ENCODE measurements at regions not wholly inside any gene's neighbourhood (a gene's known extent, or its start where the extent isn't known, plus 50 kb on each side); places are given as distances from the start of the nearest gene placed in this dataset.

DNA sequence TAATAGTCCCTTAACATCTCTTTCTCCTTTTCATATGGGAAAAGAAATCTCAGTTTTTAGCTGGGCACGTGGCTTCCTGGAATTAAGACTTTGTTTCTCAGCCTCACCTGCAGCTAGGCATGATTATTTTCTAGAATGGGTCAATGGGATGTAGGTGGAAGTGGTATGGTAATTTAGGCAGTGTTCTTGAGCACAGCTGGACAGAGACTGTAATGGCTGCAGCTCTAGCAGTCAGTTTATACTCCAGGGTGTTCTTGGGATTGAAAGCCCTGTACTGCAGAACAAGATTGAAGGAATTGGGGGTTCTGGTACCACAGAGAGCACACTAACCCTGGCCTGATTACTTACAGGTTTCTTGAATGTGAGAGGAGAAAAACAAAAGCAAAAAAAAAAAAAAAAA is 455.9 kb upstream of the ZNF608 start:
- DNase-seq = no peak

DNA sequence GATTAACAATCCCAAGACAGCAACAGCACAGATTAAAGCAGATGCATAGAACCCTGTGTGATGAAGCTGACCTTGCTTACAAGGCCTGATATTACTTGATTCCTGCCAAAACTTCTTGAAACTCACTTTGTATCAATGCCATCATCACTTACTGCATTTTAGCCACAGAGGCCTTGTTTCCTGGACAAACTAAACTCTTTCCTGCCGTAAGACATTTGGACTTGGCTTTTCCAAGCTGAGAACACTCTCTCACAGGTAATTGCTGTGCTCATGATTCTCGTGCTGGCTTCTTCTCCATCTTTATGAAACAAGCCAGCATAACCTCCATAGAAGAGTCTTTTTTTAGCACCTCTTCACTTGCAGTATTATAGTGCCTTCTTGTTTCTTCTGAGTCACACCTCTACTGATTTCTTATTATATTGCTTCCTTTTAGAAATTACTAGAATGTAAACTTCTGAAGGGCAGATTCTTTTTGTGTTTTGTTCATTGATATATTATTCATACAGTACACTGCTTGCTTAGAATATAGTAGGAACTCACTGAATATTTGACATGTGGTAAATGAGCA is 456.5 kb upstream of the ZNF608 start:
- no peak for DNase-seq

DNA sequence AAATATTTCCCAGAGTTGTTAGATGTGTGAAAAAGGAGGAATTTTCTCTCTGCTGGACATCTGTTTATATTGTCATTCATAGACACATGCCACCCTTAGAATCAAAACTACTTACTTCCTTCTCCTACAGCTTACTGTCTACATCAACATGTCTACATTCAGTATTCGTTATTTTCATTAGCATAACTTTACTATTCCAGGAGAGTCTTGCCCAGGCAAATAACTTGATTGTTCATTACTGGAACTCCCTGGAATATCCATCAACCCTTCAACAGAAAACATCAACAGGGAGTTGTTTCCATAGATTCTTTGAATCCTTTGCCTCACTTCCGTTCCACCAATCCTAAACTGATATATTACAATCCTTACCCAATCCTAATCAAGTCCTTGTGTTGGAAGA is 457.5 kb upstream of the ZNF608 start:
- no peak for DNase-seq

DNA sequence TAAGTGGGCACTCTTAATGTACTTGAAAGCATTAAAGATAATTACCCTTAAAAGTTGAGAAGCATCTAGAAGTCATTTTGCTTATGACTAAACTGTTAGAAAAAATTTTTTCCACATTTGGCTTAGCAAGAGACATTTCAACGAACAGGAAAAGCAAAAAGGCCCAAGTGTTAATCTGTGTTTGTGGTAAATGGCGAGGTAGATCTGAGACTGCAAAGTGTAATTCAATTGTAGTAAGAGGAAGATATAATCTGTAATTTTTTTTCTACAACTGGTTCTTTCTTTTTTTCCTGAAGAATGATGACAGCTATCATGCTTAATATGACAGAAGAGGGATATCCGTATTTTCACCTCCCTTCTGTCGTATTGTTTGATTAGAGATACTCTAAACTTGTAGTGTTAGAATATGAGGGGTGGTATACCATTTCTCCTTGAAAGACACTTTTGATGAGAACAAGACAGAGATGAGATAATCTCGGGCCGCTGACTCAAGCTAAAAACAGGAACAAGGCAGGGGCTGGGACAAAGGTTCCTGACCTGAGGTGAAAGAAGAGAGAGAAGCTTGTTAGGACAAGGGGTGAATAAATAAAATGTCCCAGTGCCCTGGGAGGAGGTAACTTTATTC is 459.3 kb upstream of the ZNF608 start:
- DNase-seq = no peak

DNA sequence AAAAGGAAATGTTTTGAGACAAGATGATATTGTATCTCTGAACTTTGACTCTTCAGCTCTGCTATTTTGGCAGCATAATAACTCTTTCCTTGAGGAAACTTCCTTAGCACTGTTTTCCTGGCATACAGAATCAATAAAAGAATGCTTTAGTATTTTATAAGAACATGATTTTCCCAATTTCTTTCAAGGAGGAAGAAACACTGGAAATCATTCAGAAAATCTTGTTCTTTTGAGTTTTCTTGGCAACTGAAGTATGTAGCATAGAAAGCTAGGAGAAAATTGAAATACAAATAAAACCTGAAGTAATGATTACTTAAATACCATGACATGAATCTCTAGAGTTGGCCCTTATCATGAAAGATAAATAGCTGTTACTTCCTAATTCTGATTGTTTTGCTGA is 461.4 kb upstream of the ZNF608 start:
- DNase-seq = no peak

DNA sequence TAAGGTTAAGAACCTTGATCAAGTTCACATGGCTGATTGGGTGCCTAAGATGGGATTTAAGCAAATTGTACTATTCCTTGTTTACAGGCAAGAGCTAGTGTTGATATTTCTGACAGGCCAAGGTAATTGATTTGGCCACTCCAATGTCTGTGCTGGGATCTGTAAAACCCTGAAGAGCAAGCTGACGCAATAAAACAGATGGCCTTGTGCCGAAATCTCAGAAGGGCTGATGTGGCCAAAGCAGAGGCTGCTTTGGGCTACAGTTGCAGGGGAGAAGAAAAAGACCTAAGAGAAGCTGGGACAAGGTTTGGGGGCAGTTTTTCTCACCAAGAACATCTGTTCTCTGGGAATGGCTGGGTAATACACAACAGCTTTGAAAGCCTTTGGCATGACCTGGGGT is 463.2 kb upstream of the ZNF608 start:
- DNase-seq = no peak

DNA sequence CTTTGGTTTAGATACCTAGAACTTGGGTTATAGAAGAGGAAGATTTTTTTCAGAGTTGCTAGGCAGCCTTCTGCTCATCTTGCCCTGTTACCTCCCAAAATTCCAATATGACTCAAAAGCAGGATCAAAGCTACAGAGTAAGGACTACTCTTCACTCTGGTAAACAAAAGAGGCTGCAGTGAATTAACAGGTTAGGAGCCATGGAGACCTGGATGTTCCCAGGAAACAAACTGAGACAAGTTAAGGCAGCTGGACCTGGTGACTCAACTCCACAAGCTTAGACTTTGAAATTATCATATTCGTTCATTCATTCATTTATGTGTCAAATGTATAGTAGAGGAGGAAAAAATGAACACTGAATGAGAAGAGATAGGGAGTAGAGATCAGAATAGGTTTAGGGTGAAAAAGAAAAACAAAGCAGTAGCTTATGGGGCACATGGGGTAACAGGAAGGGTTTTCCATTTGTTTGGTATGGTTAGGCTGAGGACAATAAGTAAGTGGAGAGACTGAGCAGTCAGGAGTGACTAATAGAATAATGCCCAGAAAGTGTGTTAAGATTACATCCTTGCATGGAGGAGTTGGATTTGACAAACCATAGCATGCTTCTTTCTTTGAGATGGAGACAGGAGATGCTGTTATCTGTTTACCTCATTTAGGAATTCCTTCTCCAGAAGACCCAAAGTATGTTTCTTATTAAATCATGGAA is 464.0 kb upstream of the ZNF608 start:
- DNase-seq = no peak

DNA sequence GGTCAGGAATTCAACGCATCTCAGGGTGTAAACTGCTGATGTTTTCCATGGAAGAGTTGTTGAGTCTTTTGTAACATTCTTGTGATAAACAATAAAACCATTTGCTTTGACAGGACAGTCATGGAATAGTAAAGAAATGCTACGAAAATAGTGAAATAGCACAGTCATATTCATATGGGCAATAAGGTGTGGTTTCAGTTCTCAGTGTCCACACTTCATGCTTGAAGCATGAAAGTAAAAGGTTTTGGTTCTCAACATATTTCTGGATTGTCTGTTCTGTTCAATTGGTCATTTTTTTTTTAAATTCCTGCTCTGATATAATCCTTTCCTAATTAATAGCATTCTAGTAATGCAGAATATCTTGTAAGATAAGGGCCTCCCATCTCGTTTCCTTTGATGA is 467.6 kb upstream of the ZNF608 start:
- DNase-seq = no peak

DNA sequence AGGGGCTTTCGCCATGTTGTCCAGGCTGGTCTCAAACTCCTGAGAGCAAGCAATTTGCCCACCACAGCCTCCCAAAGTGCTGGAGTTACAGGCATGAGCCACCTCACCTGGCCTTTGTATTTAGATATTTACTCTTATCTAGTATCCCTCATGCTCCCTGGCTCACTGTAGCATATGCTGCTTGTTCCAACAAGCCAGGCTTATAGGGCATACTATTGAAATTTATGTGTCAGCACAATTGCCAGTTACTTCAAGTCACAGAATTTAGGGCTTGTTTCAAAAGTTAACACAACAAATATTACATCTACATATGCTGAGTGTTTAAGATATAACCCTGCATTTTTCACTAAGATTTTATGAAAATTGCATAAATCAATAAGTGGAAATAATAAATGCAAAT is 469.2 kb upstream of the ZNF608 start:
- no peak for DNase-seq

DNA sequence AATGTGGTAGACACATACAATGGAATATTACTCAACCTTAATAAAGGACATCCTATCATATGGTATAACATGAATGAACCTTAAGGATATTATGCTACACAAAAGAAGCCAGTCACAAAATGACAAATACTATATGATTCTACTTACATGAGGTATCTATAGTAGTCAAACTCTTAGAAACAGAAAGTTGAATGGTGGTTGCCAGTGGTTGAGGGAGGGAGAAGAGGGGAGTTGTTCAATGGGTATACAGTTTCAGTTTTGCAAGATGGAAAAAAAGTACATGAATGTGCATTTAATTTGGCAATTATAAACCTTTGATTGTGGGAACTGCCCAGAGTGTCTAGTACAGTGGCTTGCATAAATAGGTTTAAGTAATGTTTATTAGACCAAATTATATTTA is 473.3 kb upstream of the ZNF608 start:
- DNase-seq = no peak

DNA sequence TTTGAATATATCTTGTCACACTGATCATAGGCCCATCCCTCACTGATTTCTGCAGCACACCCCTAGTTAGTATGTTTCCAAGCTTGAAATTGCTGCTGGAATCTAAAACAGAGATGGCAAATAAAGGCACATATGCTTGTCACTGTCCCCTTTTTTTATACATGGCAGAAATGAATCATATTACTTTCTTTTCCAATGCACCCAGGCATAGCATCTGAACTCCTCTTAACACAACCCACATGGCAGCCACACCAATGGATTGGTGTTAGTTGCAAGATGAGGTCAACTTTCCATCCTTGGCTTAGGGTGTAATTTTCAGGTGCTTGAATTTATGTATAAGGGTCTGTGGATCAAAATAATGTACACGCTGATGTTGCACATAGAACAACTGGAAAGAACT is 473.8 kb upstream of the ZNF608 start:
- DNase-seq = no peak

DNA sequence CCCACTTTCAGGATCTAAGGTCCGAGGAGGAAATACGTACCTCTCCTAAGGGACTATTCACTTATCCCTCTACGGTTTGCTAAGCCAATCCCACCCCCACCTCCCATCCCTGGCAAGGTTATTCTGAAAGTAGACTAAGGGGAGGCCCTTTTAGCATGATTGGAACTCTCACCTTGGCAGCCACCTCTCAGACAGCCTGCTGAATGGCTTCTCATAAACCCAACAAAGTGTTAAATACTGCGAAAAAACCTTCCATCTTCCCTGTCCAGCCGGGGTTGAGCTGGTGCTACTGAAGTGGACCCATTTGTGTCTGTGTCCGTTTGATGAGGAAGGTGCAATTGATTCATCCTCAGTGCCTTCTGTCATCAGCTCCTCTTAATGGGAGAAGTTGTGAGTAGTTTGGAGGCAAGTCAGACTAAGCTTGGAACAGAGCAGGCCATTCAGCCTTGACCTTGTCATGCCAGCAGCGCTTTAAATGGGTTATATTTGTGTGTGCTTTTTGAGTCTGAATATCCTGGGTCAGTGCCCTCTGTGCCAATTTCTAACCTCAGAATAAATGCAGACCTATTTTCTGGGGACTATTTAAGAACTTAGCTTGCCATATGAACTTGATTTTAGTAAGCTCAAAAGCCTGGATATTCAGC is 476.3 kb upstream of the ZNF608 start:
- no peak for DNase-seq

DNA sequence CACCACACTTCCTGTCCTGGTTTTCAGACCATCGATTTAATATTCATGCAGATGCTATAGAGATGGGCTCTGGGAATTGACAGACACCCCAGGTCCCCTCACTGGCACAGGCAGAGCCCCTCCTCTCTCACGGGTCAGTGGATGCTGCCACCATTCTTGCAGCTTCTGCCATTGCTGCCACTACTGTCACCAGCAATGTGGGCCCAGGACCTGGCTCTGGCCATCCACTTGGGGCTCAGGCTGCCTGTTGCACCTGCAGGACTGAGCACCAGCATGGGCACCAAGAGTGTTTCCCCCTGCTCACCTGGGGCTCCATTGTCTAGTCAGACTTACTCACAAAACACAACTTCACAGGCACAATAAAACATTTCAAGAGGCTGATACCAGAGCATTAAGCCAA is 479.0 kb upstream of the ZNF608 start:
- no peak for DNase-seq

DNA sequence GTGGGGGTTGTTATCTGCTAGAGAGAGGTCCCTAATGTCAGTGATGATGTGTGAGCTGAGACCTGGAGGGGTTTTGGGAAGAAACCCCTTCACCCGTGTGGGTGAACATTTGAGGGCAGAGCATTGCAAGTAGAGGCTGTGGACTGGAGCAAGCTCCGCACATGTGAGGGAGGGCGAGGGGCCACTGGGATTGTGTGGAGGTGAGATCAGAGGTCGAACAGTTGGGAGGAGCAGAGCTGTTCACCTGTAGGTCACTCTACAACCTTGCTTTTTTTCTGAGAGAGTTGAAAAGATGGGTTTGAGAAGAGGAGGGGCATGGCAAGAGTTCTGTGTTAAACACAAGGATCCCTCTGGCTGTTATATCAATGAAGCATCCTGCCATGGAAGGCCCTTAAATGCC is 480.4 kb upstream of the ZNF608 start:
- no peak for DNase-seq

DNA sequence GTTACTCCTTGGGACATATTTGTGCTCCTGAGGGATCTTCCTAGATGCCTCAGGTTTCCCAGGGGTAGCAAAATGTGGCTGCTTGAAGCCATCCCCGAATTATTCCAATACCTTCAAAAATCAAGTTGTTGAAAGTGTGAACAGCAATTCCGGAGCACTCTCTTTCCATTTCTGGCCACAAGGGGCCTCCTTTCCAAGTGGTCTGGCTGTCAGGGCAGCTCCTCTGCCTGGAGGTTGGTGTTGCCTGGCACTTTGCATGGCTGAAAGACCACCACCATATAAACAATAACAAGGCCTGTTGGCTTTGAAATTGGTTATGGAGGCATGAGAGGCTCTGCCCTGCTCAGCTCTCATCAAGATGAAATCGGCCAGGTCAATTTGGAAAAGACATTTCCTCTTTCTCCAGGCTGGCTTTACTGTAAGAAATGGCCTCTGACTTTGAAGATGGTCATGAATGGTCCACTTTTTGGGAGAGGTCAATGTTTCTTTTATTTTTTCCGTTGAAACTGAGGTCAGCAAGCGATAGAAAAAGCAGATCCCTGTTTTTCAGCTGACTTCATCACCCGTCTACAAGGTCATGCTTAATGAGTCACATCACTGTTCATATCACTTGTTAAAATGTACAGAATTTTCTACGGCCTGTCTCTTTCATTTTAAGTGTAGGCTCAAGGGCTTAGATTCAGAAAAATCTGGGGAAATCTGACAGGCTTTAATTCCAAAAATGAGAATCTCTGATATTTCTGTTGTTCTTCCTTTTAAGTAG is 481.1 kb upstream of the ZNF608 start:
- DNase-seq = no peak

DNA sequence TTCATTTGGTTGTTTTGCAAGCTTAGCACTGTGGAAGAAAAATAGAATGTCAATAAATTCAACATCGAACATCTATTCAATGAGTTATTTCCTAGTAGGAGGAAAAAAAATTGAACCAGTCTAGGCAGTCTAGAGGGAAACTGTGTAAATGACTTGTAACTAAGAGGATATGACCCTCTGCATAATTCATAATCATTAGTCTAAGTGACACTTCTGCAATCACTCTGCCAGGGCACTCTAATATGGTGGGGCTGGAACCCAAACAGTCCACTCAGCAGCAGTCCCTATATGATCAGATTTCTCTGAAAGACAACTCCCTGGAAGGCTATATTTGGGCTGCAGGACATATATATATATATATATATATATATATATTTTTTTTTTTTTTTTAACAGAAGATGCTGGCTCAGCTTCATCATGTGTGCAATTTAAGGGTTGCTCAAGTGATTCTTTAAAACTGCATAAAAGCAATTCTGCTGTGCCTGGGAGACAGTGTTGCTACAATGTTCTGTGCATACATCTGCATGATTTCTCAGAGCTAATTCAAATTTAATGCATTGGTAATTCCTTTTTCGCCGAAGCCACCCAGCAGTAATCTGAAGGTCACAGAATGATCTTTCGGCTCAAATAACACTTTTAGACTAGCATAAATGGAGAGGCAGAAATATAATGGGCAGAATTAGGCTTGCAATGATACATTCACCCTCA is 482.1 kb upstream of the ZNF608 start:
- DNase-seq = peak in 1 of 2 donors; percentile 22

DNA sequence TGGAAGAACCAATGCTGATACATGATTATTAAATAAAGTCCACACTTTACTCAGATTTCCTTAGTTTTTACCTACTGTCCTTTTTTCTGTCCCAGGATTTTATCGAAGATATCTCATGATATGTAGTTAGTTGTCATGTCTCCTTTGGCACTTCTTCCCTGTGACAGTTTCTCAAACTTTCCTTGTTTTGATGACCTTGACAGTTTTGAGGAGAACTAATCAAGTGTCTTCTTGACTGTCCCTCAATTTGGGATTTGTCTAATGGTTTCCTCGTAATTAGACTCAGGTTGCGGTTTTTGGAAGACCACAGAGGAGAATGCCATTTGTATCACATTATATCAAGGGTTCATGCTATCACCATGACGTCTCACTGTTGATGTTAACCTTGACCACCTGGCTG is 483.1 kb upstream of the ZNF608 start:
- no peak for DNase-seq

DNA sequence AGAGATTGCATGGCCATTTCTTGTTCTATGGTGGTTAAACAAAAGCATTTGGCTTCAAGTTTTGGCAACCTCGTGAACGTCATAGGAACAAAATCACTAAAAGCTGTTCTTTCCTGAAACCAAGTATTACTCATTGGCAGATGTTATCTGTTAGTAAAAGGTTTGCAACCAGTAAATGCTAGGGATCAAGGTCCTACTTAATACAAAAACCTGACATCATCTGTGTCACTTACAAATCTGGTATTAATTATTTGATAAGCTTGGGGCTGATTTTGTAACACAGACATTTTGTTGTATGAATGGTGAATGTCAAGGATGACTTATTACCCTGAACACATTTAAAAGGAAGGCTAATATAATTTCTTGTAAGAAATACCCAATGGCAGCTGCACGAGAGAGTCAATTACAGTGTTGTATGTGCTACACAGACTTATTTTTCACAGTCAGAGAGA is 486.4 kb upstream of the ZNF608 start:
- DNase-seq = no peak

DNA sequence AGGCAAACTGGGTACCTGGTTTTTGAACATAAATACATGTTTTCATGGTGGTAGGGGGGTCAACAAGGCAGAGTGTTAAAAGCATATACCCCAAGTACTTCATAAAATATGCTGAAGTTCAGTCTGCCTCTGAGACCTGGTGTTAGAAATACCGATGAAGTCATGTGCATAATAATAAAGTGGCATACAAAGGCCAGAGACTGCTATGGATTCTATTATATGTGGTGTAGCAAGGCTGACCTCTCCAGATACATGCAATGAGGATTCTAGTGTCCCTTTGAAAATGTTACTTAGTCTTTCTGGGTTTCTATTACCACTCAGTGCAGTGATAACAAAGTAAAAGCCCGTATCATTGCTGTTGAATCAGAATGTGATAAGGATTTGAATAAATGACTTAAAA is 487.5 kb upstream of the ZNF608 start:
- DNase-seq = no peak

DNA sequence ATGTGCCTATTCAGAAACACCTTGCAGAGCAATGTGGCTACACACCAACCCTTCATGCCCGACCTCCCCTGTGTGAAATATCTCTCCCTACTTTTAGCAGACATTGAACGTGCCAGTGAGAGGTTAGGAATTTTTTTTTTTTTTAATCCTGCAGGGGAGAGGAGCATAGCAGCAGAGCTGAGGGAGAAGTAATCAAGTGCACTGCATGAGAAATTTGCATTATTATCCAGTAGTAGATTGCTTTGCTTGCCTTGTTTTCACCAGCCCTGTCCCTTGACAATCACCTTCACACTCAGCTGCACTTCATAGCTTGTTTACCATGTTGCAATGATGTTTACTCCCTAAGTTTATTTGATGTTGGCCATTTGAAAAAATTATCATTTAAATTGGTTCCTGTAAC is 489.6 kb upstream of the ZNF608 start:
- no peak for DNase-seq

DNA sequence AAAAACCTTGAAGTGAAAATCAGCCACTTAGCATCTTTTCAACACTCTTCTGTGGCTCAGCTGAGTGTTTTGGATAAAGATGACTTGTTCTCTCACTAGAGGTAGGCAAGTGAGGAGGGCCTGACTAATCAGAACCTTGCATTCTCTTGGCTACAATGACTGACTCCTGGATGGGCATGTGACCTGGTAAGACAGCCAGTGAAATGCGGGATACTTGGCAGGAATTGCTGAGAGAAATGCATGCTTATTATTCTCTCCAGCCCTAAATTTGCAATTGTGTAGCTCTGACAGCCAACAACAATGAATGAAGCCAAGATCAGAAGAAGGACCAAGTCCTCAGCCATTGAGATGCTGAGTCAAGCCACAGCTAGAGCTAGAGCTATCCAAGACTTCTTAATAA is 490.5 kb upstream of the ZNF608 start:
- no peak for DNase-seq

DNA sequence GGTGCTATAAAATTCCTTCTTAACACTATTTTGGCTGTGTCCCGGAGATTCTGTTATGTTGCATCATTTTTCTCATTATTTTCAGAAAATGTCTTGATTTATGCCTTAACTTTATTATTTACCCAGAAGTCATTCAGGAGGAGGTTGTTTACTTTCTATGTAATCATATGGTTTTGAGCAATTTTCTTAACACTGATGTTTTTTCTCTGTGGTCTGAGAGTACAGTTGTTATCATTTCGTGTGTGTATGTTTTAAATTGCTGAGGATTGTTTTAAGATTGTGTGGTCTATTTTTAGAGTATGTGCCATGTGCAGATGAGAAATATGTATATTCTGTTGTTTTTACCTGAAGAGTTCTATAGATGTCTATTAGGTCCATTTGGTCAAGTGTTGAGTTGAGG is 498.1 kb upstream of the ZNF608 start:
- no peak for DNase-seq

All from right lung (tissue), 2 donors.